ENCODE measurements at regions not wholly inside any gene's neighbourhood (a gene's known extent, or its start where the extent isn't known, plus 50 kb on each side); places are given as distances from the start of the nearest gene placed in this dataset.

GRCh38 chr2:193751299-193751698 lies 1556.6 kb upstream of the TMEFF2 start:
- no peaks in the 10 kb centered on the region for H3K4me1 ChIP-seq (ENCODE audit: control insufficient read depth in 1 of 2, low read depth in 2 of 2)
- no peak overlapping the region for H3K27ac ChIP-seq
- no peak for DNase-seq (ENCODE audit: low spot score)
- H3K9me3 ChIP-seq = no peaks in the 10 kb centered on the region
- no peaks in the 10 kb centered on the region for H3K27me3 ChIP-seq (replicated peaks; ENCODE audit: insufficient read depth)
- no peaks in the 10 kb centered on the region for H3K36me3 ChIP-seq
- TF ChIP-seq CTCF (IDR thresholded peaks at IDR 0.05) = no peak
- ATAC-seq (ENCODE audit: insufficient number of reproducible peaks, low FRiP score, low read depth) = no peak
- H3K4me3 ChIP-seq = no peak overlapping the region

DNA sequence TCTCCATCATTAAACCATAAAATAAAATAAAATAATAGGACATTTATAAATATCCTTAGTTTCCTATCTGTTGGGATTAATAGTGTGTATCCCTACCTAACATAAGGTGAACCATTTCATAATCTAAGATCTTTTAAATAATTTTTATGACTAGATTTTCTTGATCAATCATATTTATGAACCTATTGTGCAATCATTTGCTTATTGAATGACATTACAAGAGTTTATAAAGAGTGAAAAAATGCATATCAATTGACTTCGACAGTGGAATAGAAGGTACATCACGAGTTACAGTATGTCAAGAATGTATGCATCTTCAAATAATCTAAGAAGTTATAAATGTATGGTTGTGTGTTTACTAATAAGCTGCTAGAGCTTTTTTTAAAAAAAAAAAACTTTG lies 1554.8 kb upstream of the TMEFF2 start:
- Histone ChIP-seq H3K4me3 (no peak overlapping the region), H3K9me3 (no peaks in the 10 kb centered on the region), H3K27me3 (replicated peaks; ENCODE audit: insufficient read depth) (no peaks in the 10 kb centered on the region), H3K27ac (no peak overlapping the region), H3K36me3 (no peaks in the 10 kb centered on the region), H3K4me1 (ENCODE audit: control insufficient read depth in 1 of 2, low read depth in 2 of 2) (no peaks in the 10 kb centered on the region)
- ATAC-seq (ENCODE audit: insufficient number of reproducible peaks, low FRiP score, low read depth) = no peak
- no peak for TF ChIP-seq CTCF (IDR thresholded peaks at IDR 0.05)
- DNase-seq (ENCODE audit: low spot score) = no peak

- H3K27ac ChIP-seq = no peak overlapping the region
- no peaks in the 10 kb centered on the region for H3K4me1 ChIP-seq (ENCODE audit: control insufficient read depth in 1 of 2, low read depth in 2 of 2)
- no peak for ATAC-seq (ENCODE audit: insufficient number of reproducible peaks, low FRiP score, low read depth)
- no peak overlapping the region for H3K4me3 ChIP-seq
- TF ChIP-seq CTCF (IDR thresholded peaks at IDR 0.05) = no peak
- H3K27me3 ChIP-seq (replicated peaks; ENCODE audit: insufficient read depth) = no peaks in the 10 kb centered on the region
- DNase-seq (ENCODE audit: low spot score) = no peak
- no peaks in the 10 kb centered on the region for H3K9me3 ChIP-seq
- no peaks in the 10 kb centered on the region for H3K36me3 ChIP-seq
Measured at GRCh38 chr2:193743089-193743488, 1548.4 kb upstream of the TMEFF2 start.

GRCh38 chr2:193738892-193739291 lies 1544.2 kb upstream of the TMEFF2 start:
- no peaks in the 10 kb centered on the region for H3K27me3 ChIP-seq (replicated peaks; ENCODE audit: insufficient read depth)

GRCh38 chr2:193712912-193713311 lies 1518.2 kb upstream of the TMEFF2 start:
- no peak overlapping the region for H3K4me3 ChIP-seq
- no peak for TF ChIP-seq CTCF (IDR thresholded peaks at IDR 0.05)

More at GRCh38 chr2:193738892-193739291, 1544.2 kb upstream of the TMEFF2 start:
- Histone ChIP-seq H3K36me3 (no peaks in the 10 kb centered on the region), H3K27ac (no peak overlapping the region), H3K4me1 (ENCODE audit: control insufficient read depth in 1 of 2, low read depth in 2 of 2) (no peaks in the 10 kb centered on the region), H3K9me3 (no peaks in the 10 kb centered on the region), H3K4me3 (no peak overlapping the region)
- DNase-seq (ENCODE audit: low spot score) = no peak
- ATAC-seq (ENCODE audit: insufficient number of reproducible peaks, low FRiP score, low read depth) = no peak
- TF ChIP-seq CTCF (IDR thresholded peaks at IDR 0.05) = no peak

More at GRCh38 chr2:193712912-193713311, 1518.2 kb upstream of the TMEFF2 start:
- Histone ChIP-seq H3K9me3 (no peaks in the 10 kb centered on the region), H3K4me1 (ENCODE audit: control insufficient read depth in 1 of 2, low read depth in 2 of 2) (no peaks in the 10 kb centered on the region), H3K27ac (no peak overlapping the region), H3K27me3 (replicated peaks; ENCODE audit: insufficient read depth) (no peaks in the 10 kb centered on the region), H3K36me3 (no peaks in the 10 kb centered on the region)
- ATAC-seq (ENCODE audit: insufficient number of reproducible peaks, low FRiP score, low read depth) (no peak), DNase-seq (ENCODE audit: low spot score) (no peak)

All from thoracic aorta (tissue), 2 donors.